ENCODE measurements at regions not wholly inside any gene's neighbourhood (a gene's known extent, or its start where the extent isn't known, plus 50 kb on each side); places are given as distances from the start of the nearest gene placed in this dataset.

- no peaks in the 10 kb centered on the region for H3K4me1 ChIP-seq (ENCODE audit: control insufficient read depth, insufficient read depth, low read length)
- no peak overlapping the region for H3K27ac ChIP-seq (ENCODE audit: low read depth, low read length)
- no peaks in the 10 kb centered on the region for H3K9me3 ChIP-seq (ENCODE audit: control insufficient read depth, insufficient read depth, low read depth, low read length)
- no peaks in the 10 kb centered on the region for H3K36me3 ChIP-seq (ENCODE audit: control insufficient read depth, insufficient read depth, low read length)
- H3K27me3 ChIP-seq (ENCODE audit: control insufficient read depth, insufficient read depth, low read length), result peaks cover 3% of the 10 kb centered on the region; the same call in 1 of the 2 replicates
- no peak overlapping the region for H3K9ac ChIP-seq (ENCODE audit: low read length)
- H3K4me3 ChIP-seq (ENCODE audit: low read depth, low read length), result no peak overlapping the region
Measured at GRCh38 chr1:38686927-38687255, 172.7 kb downstream of the RRAGC start.

- Histone ChIP-seq H3K9ac (ENCODE audit: low read length) (no peak overlapping the region), H3K36me3 (ENCODE audit: control insufficient read depth, insufficient read depth, low read length) (no peaks in the 10 kb centered on the region)
Measured at GRCh38 chr1:38686167-38686926, 173.2 kb downstream of the RRAGC start.

DNA sequence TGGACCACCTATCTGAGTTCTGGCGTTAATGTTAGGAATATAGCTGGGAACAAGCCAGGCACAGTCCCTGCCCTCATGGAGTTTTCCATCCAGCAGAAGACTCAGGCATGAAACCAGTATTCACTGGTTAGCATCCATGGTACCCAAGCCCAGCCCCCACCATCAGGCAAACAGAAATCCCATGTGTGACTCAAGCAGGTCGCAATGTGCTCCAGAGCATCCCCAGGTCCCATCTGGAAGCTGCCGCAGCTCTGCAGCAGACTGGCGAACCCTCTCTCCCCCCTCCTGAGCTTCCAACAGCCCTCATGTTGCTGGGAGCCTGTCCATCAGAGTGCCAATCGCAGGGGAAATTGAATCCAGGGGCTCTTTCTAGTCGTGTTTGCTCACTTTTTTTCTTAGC is 174.2 kb downstream of the RRAGC start:
- no peaks in the 10 kb centered on the region for H3K4me1 ChIP-seq (ENCODE audit: control insufficient read depth, insufficient read depth, low read length)

More at GRCh38 chr1:38686167-38686926, 173.2 kb downstream of the RRAGC start:
- Histone ChIP-seq H3K27me3 (ENCODE audit: control insufficient read depth, insufficient read depth, low read length) (peaks cover 3% of the 10 kb centered on the region; the same call in 1 of the 2 replicates), H3K4me3 (ENCODE audit: low read depth, low read length) (no peak overlapping the region), H3K27ac (ENCODE audit: low read depth, low read length) (no peak overlapping the region), H3K4me1 (ENCODE audit: control insufficient read depth, insufficient read depth, low read length) (no peaks in the 10 kb centered on the region), H3K9me3 (ENCODE audit: control insufficient read depth, insufficient read depth, low read depth, low read length) (no peaks in the 10 kb centered on the region)

DNA sequence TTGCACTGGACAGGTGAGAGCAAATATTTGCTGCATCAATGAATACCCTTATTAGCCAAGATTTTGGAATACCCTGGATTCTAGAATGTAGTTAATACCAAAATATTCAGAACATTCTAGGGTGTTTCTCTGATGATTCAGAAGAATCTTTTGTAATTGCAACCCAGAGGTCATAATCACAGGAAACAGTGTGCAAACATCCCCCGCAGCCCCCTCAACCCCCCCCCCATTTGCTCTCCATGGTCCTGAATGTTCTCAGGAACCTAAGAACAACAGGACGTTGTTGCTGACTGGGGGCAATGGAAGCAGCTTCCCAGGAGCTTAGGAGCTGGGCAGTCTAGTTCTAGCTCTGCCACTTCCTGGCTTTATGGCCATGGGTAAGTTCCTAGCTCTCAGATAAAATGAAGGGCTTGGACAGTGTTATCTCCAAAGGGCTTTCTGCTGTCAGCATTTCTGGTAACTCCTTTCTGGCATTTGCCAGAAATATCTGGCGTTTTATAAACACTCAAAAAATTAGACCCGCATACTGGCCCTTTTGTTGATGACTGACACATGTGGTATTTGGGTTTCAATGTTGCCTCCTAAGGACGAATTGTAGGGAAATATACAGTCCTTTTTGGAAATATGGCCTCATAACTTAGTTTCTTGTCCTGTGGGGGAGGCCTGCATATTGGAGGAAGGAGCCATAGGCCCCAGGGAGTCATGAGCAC is 178.6 kb downstream of the RRAGC start:
- no peak overlapping the region for H3K4me3 ChIP-seq (ENCODE audit: low read depth, low read length)
- H3K27ac ChIP-seq (ENCODE audit: low read depth, low read length), result no peak overlapping the region
- no peaks in the 10 kb centered on the region; the same call in 1 of the 2 replicates for H3K27me3 ChIP-seq (ENCODE audit: control insufficient read depth, insufficient read depth, low read length)
- H3K36me3 ChIP-seq (ENCODE audit: control insufficient read depth, insufficient read depth, low read length), result no peaks in the 10 kb centered on the region
- H3K4me1 ChIP-seq (ENCODE audit: control insufficient read depth, insufficient read depth, low read length), result no peaks in the 10 kb centered on the region
- H3K9ac ChIP-seq (ENCODE audit: low read length), result no peak overlapping the region
- no peaks in the 10 kb centered on the region for H3K9me3 ChIP-seq (ENCODE audit: control insufficient read depth, insufficient read depth, low read depth, low read length)

More for the DNA sequence above, 174.2 kb downstream of the RRAGC start:
- no peak overlapping the region for H3K9ac ChIP-seq (ENCODE audit: low read length)
- peaks cover 3% of the 10 kb centered on the region; the same call in 1 of the 2 replicates for H3K27me3 ChIP-seq (ENCODE audit: control insufficient read depth, insufficient read depth, low read length)
- H3K4me3 ChIP-seq (ENCODE audit: low read depth, low read length), result no peak overlapping the region
- H3K36me3 ChIP-seq (ENCODE audit: control insufficient read depth, insufficient read depth, low read length), result no peaks in the 10 kb centered on the region
- H3K27ac ChIP-seq (ENCODE audit: low read depth, low read length), result no peak overlapping the region
- H3K9me3 ChIP-seq (ENCODE audit: control insufficient read depth, insufficient read depth, low read depth, low read length), result no peaks in the 10 kb centered on the region

DNA sequence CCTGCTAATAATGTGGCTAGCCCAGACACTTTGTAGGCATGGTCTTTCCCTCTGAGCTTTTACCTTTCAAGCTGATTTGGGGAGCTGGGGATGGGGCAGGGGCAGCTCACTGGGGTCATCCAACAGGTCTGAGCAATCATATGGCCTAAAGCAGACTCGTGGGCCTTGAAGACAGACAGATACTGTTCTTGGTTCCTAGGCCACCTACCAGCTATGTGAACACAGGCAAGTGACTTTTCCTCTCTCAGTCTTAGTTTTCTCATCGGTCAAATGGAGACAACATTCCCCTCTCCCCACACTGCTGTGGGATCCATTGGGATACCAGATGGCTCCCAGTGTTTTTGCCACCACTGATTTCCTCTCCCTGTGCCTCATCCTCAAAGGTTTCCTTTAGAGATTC is 181.8 kb downstream of the RRAGC start:
- Histone ChIP-seq H3K4me3 (ENCODE audit: low read depth, low read length) (no peak overlapping the region), H3K9ac (ENCODE audit: low read length) (no peak overlapping the region), H3K27ac (ENCODE audit: low read depth, low read length) (no peak overlapping the region), H3K9me3 (ENCODE audit: control insufficient read depth, insufficient read depth, low read depth, low read length) (no peaks in the 10 kb centered on the region), H3K4me1 (ENCODE audit: control insufficient read depth, insufficient read depth, low read length) (no peaks in the 10 kb centered on the region), H3K27me3 (ENCODE audit: control insufficient read depth, insufficient read depth, low read length) (no peaks in the 10 kb centered on the region), H3K36me3 (ENCODE audit: control insufficient read depth, insufficient read depth, low read length) (no peaks in the 10 kb centered on the region)

- Histone ChIP-seq H3K4me3 (ENCODE audit: low read depth, low read length) (no peak overlapping the region), H3K9ac (ENCODE audit: low read length) (no peak overlapping the region), H3K27ac (ENCODE audit: low read depth, low read length) (no peak overlapping the region), H3K36me3 (ENCODE audit: control insufficient read depth, insufficient read depth, low read length) (no peaks in the 10 kb centered on the region), H3K9me3 (ENCODE audit: control insufficient read depth, insufficient read depth, low read depth, low read length) (no peaks in the 10 kb centered on the region), H3K27me3 (ENCODE audit: control insufficient read depth, insufficient read depth, low read length) (no peaks in the 10 kb centered on the region), H3K4me1 (ENCODE audit: control insufficient read depth, insufficient read depth, low read length) (no peaks in the 10 kb centered on the region)
Measured at GRCh38 chr1:38677311-38677710, 182.3 kb downstream of the RRAGC start.

DNA sequence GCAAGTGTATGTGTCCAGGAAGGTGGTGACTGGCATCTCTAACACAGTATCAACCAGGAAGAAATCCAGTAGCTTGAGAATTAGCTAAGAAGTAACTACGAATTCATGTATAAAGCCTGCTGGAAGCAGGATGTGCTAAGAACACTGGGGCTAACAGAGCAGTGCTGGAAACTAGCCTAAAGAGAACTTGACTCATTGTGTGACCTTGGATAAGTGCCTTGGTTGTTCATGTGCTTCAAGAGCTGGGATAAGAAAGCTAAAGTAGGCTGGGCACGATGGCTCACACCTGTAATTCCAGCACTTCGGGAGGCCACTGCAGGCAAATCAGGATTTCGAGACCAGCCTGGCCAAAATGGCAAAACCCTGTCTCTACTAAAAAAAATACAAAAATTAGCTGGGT is 186.9 kb downstream of the RRAGC start:
- no peak overlapping the region for H3K27ac ChIP-seq (ENCODE audit: low read depth, low read length)
- peaks cover 22% of the 10 kb centered on the region for H3K27me3 ChIP-seq (ENCODE audit: control insufficient read depth, insufficient read depth, low read length)
- H3K9me3 ChIP-seq (ENCODE audit: control insufficient read depth, insufficient read depth, low read depth, low read length), result no peaks in the 10 kb centered on the region
- H3K4me1 ChIP-seq (ENCODE audit: control insufficient read depth, insufficient read depth, low read length), result no peaks in the 10 kb centered on the region
- no peak overlapping the region for H3K4me3 ChIP-seq (ENCODE audit: low read depth, low read length)
- no peaks in the 10 kb centered on the region for H3K36me3 ChIP-seq (ENCODE audit: control insufficient read depth, insufficient read depth, low read length)
- H3K9ac ChIP-seq (ENCODE audit: low read length), result no peak overlapping the region

DNA sequence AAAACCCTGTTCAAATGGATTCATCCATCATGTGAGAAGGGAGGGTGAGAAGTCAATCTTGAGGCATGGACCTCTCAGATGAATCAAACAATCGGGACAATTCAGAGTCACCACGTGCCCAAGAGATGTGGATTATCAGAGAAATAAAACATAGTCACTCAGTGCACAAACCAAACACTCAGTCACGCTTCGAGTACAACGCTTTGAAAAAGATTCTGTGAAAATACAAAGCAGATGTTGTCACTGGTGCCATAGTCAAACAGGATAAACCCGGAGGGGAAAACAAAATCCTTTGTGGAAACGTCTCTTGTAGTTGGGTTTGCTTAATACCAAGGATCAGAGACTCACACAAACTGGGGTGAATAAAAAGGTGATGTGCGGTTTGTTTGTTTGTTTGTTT is 188.4 kb downstream of the RRAGC start:
- H3K27ac ChIP-seq (ENCODE audit: low read depth, low read length), result no peak overlapping the region
- no peaks in the 10 kb centered on the region for H3K9me3 ChIP-seq (ENCODE audit: control insufficient read depth, insufficient read depth, low read depth, low read length)
- no peaks in the 10 kb centered on the region for H3K36me3 ChIP-seq (ENCODE audit: control insufficient read depth, insufficient read depth, low read length)
- H3K27me3 ChIP-seq (ENCODE audit: control insufficient read depth, insufficient read depth, low read length), result peaks cover 22% of the 10 kb centered on the region
- H3K9ac ChIP-seq (ENCODE audit: low read length), result no peak overlapping the region
- H3K4me1 ChIP-seq (ENCODE audit: control insufficient read depth, insufficient read depth, low read length), result no peaks in the 10 kb centered on the region
- H3K4me3 ChIP-seq (ENCODE audit: low read depth, low read length), result no peak overlapping the region

GRCh38 chr1:38670544-38671122 is 188.9 kb downstream of the RRAGC start:
- Histone ChIP-seq H3K4me1 (ENCODE audit: control insufficient read depth, insufficient read depth, low read length) (no peaks in the 10 kb centered on the region), H3K9me3 (ENCODE audit: control insufficient read depth, insufficient read depth, low read depth, low read length) (0 out of 2 replicates have a peak, but pooled peaks cover 2% of the 10 kb centered on the region), H3K27ac (ENCODE audit: low read depth, low read length) (no peak overlapping the region), H3K9ac (ENCODE audit: low read length) (no peak overlapping the region), H3K36me3 (ENCODE audit: control insufficient read depth, insufficient read depth, low read length) (no peaks in the 10 kb centered on the region), H3K27me3 (ENCODE audit: control insufficient read depth, insufficient read depth, low read length) (peaks cover 22% of the 10 kb centered on the region), H3K4me3 (ENCODE audit: low read depth, low read length) (no peak overlapping the region)

- Histone ChIP-seq H3K27me3 (ENCODE audit: control insufficient read depth, insufficient read depth, low read length) (peaks cover 29% of the 10 kb centered on the region), H3K9ac (ENCODE audit: low read length) (no peak overlapping the region), H3K4me3 (ENCODE audit: low read depth, low read length) (no peak overlapping the region), H3K36me3 (ENCODE audit: control insufficient read depth, insufficient read depth, low read length) (no peaks in the 10 kb centered on the region), H3K9me3 (ENCODE audit: control insufficient read depth, insufficient read depth, low read depth, low read length) (0 out of 2 replicates have a peak, but pooled peaks cover 2% of the 10 kb centered on the region), H3K4me1 (ENCODE audit: control insufficient read depth, insufficient read depth, low read length) (no peaks in the 10 kb centered on the region), H3K27ac (ENCODE audit: low read depth, low read length) (no peak overlapping the region)
Measured at GRCh38 chr1:38667626-38668025, 191.9 kb downstream of the RRAGC start.

DNA sequence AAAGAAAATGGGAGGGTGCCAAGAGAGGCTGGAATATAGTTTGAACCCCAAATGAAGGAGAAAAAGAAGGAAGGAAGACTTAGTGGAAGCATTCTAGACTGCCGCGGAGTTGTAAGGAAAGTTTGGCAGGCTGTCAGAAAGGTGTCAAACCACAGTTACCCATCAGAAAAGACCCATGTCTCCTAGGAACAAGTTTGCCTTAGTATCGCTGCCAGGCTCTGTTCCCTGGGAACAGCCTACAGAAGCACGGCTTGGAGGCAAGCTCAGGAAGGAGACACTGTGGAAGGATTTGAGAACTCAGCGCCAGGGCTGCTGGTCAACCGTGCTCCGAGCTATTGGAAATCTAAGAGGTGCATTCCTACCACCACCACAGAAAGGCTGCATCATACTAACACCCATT is 197.4 kb downstream of the RRAGC start:
- Histone ChIP-seq H3K27me3 (ENCODE audit: control insufficient read depth, insufficient read depth, low read length) (peaks cover 8% of the 10 kb centered on the region), H3K9ac (ENCODE audit: low read length) (no peak overlapping the region), H3K4me3 (ENCODE audit: low read depth, low read length) (no peak overlapping the region), H3K4me1 (ENCODE audit: control insufficient read depth, insufficient read depth, low read length) (no peaks in the 10 kb centered on the region), H3K9me3 (ENCODE audit: control insufficient read depth, insufficient read depth, low read depth, low read length) (peaks cover 13% of the 10 kb centered on the region), H3K36me3 (ENCODE audit: control insufficient read depth, insufficient read depth, low read length) (no peaks in the 10 kb centered on the region), H3K27ac (ENCODE audit: low read depth, low read length) (no peak overlapping the region)
